Endothelial cell of umbilical vein (primary cell): ENCODE measurements at regions not wholly inside any gene's neighbourhood (a gene's known extent, or its start where the extent isn't known, plus 50 kb on each side); places are given as distances from the start of the nearest gene placed in this dataset.

Source experiments
- BruUV-seq: library from RNA; stranded (reverse); fragments of 400-500 nt; replicated peaks from 2 replicates; lab custom pipeline; 2021; lab: Mats Ljungman, UMichigan
- CTCF ChIA-PET: fragments of 300-600, 350-600 bp; sonication (Branson Sonifier 250); formaldehyde crosslinking; loops from one replicate; lab custom pipeline; 2021; ENCODE audit warnings: antibody characterized with exemption, inconsistent platforms; lab: Charles Lee
- POLR2A ChIA-PET: fragments of 300-600, 350-600 bp; sonication (Branson Sonifier 250); formaldehyde crosslinking; loops from one replicate; lab custom pipeline; 2021; ENCODE audit warnings: antibody characterized with exemption, inconsistent platforms; lab: Charles Lee
- DNase-seq: peaks from one replicate; pipeline ENCODE4 v3.0.0-alpha.2; 2011; ENCODE audit warnings: low read depth, low spot score
- FAIRE-seq: peaks from 2 replicates; lab custom pipeline; 2011; peaks lifted over from hg19 to GRCh38; lab: Jason Lieb, UNC
- H2AFZ ChIP-seq: 2 replicates; pipeline ENCODE4 v1.6.0; 2012; ENCODE audit warnings: low read depth, low read length, control low read depth, inconsistent platforms
- H3K27ac ChIP-seq: 2 replicates; pipeline ENCODE4 v1.5.1; 2011; ENCODE audit warnings: low read depth, mild to moderate bottlenecking, control low read depth, low read length, moderate library complexity; ENCODE audit not compliant: insufficient read depth
- H3K27me3 ChIP-seq, 2 experiments: 2 replicates each; pipeline versions ENCODE4 v1.6.0 to v1.6.1; 2011; ENCODE audit warnings: low read length in 2 of 2, mixed read lengths in 1 of 2; ENCODE audit not compliant: control insufficient read depth in 2 of 2, insufficient read depth in 2 of 2
- H3K36me3 ChIP-seq, 2 experiments: 2 replicates in 1 of 2; 3 replicates in 1 of 2; pipeline ENCODE4 v1.5.1; 2011; ENCODE audit warnings: low read length in 2 of 2, mild to moderate bottlenecking in 1 of 2, moderate library complexity in 1 of 2; ENCODE audit not compliant: control insufficient read depth in 2 of 2, insufficient read depth in 2 of 2; ENCODE audit errors: extremely low read depth in 1 of 2
- H3K4me1 ChIP-seq: 3 replicates; pipeline ENCODE4 v1.5.1; 2011; ENCODE audit warnings: mild to moderate bottlenecking, low read length; ENCODE audit not compliant: control insufficient read depth, insufficient read depth; ENCODE audit errors: extremely low read depth
- H3K4me2 ChIP-seq: 2 replicates; pipeline ENCODE4 v1.6.1; 2011; ENCODE audit warnings: low read length, control low read depth, mixed read lengths; ENCODE audit not compliant: insufficient read depth
- H3K4me3 ChIP-seq, 3 experiments: fragments of 200-600 bp in 1 of 3; sonication (generic), shearing (Covaris generic) in 1 of 3; replicated peaks in 1 of 3; 2 replicates each; pipeline ENCODE4 v1.5.1; 2011 to 2016; ENCODE audit warnings: control low read depth in 3 of 3, low read length in 3 of 3, mild to moderate bottlenecking in 2 of 3, inconsistent platforms in 1 of 3, low read depth in 1 of 3, moderate library complexity in 1 of 3; ENCODE audit not compliant: insufficient read depth in 1 of 3
- H3K79me2 ChIP-seq: 2 replicates; pipeline ENCODE4 v1.6.0; 2012; ENCODE audit warnings: low read length, inconsistent platforms; ENCODE audit not compliant: control insufficient read depth, insufficient read depth
- H3K9ac ChIP-seq: replicated peaks from 2 replicates; pipeline ENCODE3; 2011; ENCODE audit warnings: low read length, control low read depth; ENCODE audit not compliant: insufficient read depth; ENCODE audit errors: extremely low read depth
- H3K9me1 ChIP-seq: replicated peaks from 3 replicates; pipeline ENCODE4 v1.6.0; 2011; ENCODE audit warnings: mild to moderate bottlenecking, low read length; ENCODE audit not compliant: control insufficient read depth, insufficient read depth; ENCODE audit errors: extremely low read depth
- H3K9me3 ChIP-seq: replicated peaks from 2 replicates; pipeline ENCODE4 v1.5.1; 2012; ENCODE audit warnings: low read length, inconsistent platforms; ENCODE audit not compliant: control insufficient read depth, insufficient read depth
- H4K20me1 ChIP-seq: replicated peaks from 2 replicates; pipeline ENCODE3; 2011; ENCODE audit warnings: mild to moderate bottlenecking, low read length; ENCODE audit not compliant: control insufficient read depth, insufficient read depth; ENCODE audit errors: extremely low read depth
- EZH2 ChIP-seq: IDR thresholded peaks from 2 replicates; pipeline ENCODE4 v1.6.1; 2012; ENCODE audit warnings: borderline replicate concordance, low read depth, mild to moderate bottlenecking, moderate library complexity, low read length, inconsistent platforms; ENCODE audit not compliant: severe bottlenecking
- FOS ChIP-seq: IDR thresholded peaks from 2 replicates; pipeline ENCODE4 v1.6.1; 2011; ENCODE audit warnings: mild to moderate bottlenecking, low read length, moderate library complexity, borderline replicate concordance; ENCODE audit not compliant: insufficient read depth
- GATA2 ChIP-seq: IDR thresholded peaks from 2 replicates; pipeline ENCODE4 v1.7.0; 2011; ENCODE audit warnings: low read depth, mild to moderate bottlenecking, moderate library complexity, mixed read lengths, low read length; ENCODE audit not compliant: insufficient read length, insufficient read depth
- JUN ChIP-seq: IDR thresholded peaks from 2 replicates; pipeline ENCODE4 v1.6.1; 2011; ENCODE audit warnings: borderline replicate concordance, low read depth; ENCODE audit not compliant: insufficient read length, insufficient read depth
- MYC ChIP-seq: IDR thresholded peaks from one replicate; pipeline ENCODE4 v1.6.1; 2011; ENCODE audit warnings: mild to moderate bottlenecking, low read depth, low read length
- POLR2A ChIP-seq: IDR thresholded peaks from 2 replicates; pipeline ENCODE4 v1.6.1; 2012; ENCODE audit warnings: low read depth, mild to moderate bottlenecking, control low read depth, low read length
- POLR2AphosphoS5 ChIP-seq: IDR thresholded peaks from 2 replicates; pipeline ENCODE4 v1.6.1; 2012; ENCODE audit warnings: low read depth, mild to moderate bottlenecking, control low read depth, low read length, moderate library complexity; ENCODE audit not compliant: insufficient read depth
- dilution Hi-C: fragments of 300-500 bp; cut with MboI; formaldehyde crosslinking; loops from one replicate; pipeline ENCODE4 v1.15.0; 2019; ENCODE audit warnings: low sequenced_read_pairs; ENCODE audit not compliant: extremely low pct_ligation_motif_present
- intact Hi-C: fragments of 100-400 bp; cut with micrococcal nuclease; formaldehyde crosslinking; loops from one replicate; pipeline ENCODE4 v1.10.0; 2022
- TF ChIP-seq, protein P1 (sequence below), 2 donors: IDR thresholded peaks; 1 replicate in 1 of 2; 2 replicates in 1 of 2; pipeline ENCODE4 v1.5.1; 2011; ENCODE audit warnings: low read length in 2 of 2, mild to moderate bottlenecking in 2 of 2, moderate library complexity in 2 of 2, control low read depth in 1 of 2, inconsistent platforms in 1 of 2, low read depth in 1 of 2; ENCODE audit not compliant: insufficient read depth in 1 of 2; ENCODE audit errors: extremely low read depth in 1 of 2
- TF ChIP-seq, protein P2 (sequence below): IDR thresholded peaks from 2 replicates; pipeline ENCODE4 v1.6.1; 2011; ENCODE audit not compliant: insufficient read depth, insufficient read length

DNA sequence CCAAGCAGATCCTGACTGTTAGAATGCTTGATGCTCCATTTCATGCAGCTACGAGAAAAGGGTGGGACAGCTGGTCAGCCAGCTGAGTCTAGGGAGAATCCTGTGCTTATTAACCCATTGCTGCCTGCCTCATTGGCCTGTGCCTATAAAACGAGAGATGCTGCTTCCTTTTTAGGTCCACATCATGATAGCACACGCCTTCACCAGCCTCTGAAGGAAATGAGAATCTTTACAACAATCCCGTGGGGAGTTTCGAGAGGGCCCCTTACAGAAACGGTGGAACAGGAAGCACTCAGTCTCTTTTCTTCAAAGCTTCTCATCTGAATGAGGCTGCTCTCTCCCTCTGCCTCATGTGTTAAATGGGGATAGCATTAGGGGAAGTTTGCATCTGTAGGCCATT is 147.3 kb upstream of the RFLNA start:
- no peaks in the 10 kb centered on the region for H3K27me3 ChIP-seq
- no peaks in the 10 kb centered on the region for H3K9me1 ChIP-seq
- CTCF ChIA-PET: no interaction called here
- H3K4me3 ChIP-seq: no peak overlapping the region
- H3K79me2 ChIP-seq: no peaks in the 10 kb centered on the region
- H3K4me1 ChIP-seq: no peaks in the 10 kb centered on the region
- FAIRE-seq (no peak), DNase-seq (no peak)
- intact Hi-C loops: no loop called here
- no peak overlapping the region for H2AFZ ChIP-seq
- TF ChIP-seq JUN (no peak), POLR2AphosphoS5 (no peak), MYC (no peak), POLR2A (no peak), EZH2 (no peak), FOS (no peak), GATA2 (no peak)
- TF ChIP-seq, protein P1, sequence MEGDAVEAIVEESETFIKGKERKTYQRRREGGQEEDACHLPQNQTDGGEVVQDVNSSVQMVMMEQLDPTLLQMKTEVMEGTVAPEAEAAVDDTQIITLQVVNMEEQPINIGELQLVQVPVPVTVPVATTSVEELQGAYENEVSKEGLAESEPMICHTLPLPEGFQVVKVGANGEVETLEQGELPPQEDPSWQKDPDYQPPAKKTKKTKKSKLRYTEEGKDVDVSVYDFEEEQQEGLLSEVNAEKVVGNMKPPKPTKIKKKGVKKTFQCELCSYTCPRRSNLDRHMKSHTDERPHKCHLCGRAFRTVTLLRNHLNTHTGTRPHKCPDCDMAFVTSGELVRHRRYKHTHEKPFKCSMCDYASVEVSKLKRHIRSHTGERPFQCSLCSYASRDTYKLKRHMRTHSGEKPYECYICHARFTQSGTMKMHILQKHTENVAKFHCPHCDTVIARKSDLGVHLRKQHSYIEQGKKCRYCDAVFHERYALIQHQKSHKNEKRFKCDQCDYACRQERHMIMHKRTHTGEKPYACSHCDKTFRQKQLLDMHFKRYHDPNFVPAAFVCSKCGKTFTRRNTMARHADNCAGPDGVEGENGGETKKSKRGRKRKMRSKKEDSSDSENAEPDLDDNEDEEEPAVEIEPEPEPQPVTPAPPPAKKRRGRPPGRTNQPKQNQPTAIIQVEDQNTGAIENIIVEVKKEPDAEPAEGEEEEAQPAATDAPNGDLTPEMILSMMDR (IDR thresholded peaks at IDR 0.05; ENCODE audit: extremely low read depth in 1 of 2, insufficient read depth in 1 of 2, low read depth in 1 of 2, low read length in 2 of 2): no peak
- TF ChIP-seq, protein P2, sequence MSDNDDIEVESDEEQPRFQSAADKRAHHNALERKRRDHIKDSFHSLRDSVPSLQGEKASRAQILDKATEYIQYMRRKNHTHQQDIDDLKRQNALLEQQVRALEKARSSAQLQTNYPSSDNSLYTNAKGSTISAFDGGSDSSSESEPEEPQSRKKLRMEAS: no peak
- H3K9me3 ChIP-seq: no peaks in the 10 kb centered on the region
- H4K20me1 ChIP-seq: no peaks in the 10 kb centered on the region
- H3K27ac ChIP-seq: no peak overlapping the region
- POLR2A ChIA-PET: no interaction called here
- H3K4me2 ChIP-seq: no peak overlapping the region
- no TSS peak for BruUV-seq
- H3K9ac ChIP-seq: no peak overlapping the region
- dilution Hi-C loops: no loop called here
- H3K36me3 ChIP-seq: no peaks in the 10 kb centered on the region
